Prostate gland (tissue), 2 donors: ENCODE measurements at regions not wholly inside any gene's neighbourhood (a gene's known extent, or its start where the extent isn't known, plus 50 kb on each side); places are given as distances from the start of the nearest gene placed in this dataset.

Source experiments
- CTCF ChIP-seq, 4 experiments: fragments of 200-600 bp in 2 of 4; fragments of 450-650 bp in 2 of 4; sonication (generic) in 2 of 4; IDR thresholded peaks; 1 replicate in 3 of 4; 2 replicates in 1 of 4; pipeline ENCODE4 v1.5.1; 2016 to 2019; ENCODE audit warnings: antibody characterized with exemption in 4 of 4, mild to moderate bottlenecking in 2 of 4, moderate library complexity in 2 of 4
- POLR2A ChIP-seq: fragments of 450-650 bp; IDR thresholded peaks from one replicate; pipeline ENCODE4 v1.6.1; 2016; ENCODE audit warnings: antibody characterized with exemption, mild to moderate bottlenecking

GRCh38 chr4:178259566-178259965 lies 817.3 kb upstream of the AGA start:
- TF ChIP-seq POLR2A = no peak
- TF ChIP-seq CTCF (IDR thresholded peaks at IDR 0.05) = no peak
